Upper lobe of left lung (tissue), 6 donors: ENCODE measurements at regions not wholly inside any gene's neighbourhood (a gene's known extent, or its start where the extent isn't known, plus 50 kb on each side); places are given as distances from the start of the nearest gene placed in this dataset.
A peak's percentile ranks its signal among the peaks of the same experiment; 100 is the strongest.

ENCODE experiments used
- ATAC-seq, 2 donors: fragments of 200-7000 bp; cut with Tn5 transposase; one replicate each; pipeline ENCODE4 v1.9.1; 2022; ENCODE audit warnings: mild to moderate bottlenecking in 2 of 2, moderate library complexity in 2 of 2; ENCODE audit not compliant: low FRiP score in 2 of 2
- DNase-seq, 2 donors: peaks; one replicate each; pipeline ENCODE4 v3.0.0-alpha.2; 2019 to 2020
- H3K27ac ChIP-seq, 4 donors: fragments of 200-600 bp; sonication (generic); one replicate each; pipeline ENCODE4 v1.5.1; 2016 to 2019
- H3K27me3 ChIP-seq, 4 donors: fragments of 200-600 bp; sonication (generic); one replicate each; pipeline ENCODE4 v1.5.1; 2017 to 2019
- H3K36me3 ChIP-seq, 4 donors: fragments of 200-600 bp; sonication (generic); one replicate each; pipeline ENCODE4 v1.5.1; 2016 to 2019
- H3K4me1 ChIP-seq, 4 donors: fragments of 200-600 bp; sonication (generic); one replicate each; pipeline ENCODE4 v1.5.1; 2018 to 2019
- H3K4me3 ChIP-seq, 4 donors: fragments of 200-600 bp; sonication (generic); one replicate each; pipeline ENCODE4 v1.5.1; 2017 to 2019; ENCODE audit warnings: mild to moderate bottlenecking in 2 of 4, moderate library complexity in 1 of 4
- H3K9me3 ChIP-seq, 4 donors: fragments of 200-600 bp; sonication (generic); one replicate each; pipeline ENCODE4 v1.5.1; 2018 to 2019
- CTCF ChIP-seq, 6 experiments: fragments of 450-650 bp in 4 of 6; fragments of 200-600 bp in 2 of 6; sonication (generic) in 2 of 6; IDR thresholded peaks; one replicate each; pipeline ENCODE4 v1.5.1; 2016 to 2019; ENCODE audit warnings: antibody characterized with exemption in 6 of 6
- EP300 ChIP-seq, 4 donors: sonication (generic); formaldehyde crosslinking; IDR thresholded peaks; one replicate each; pipeline ENCODE4 v1.5.1; 2017; ENCODE audit warnings: antibody characterized with exemption in 4 of 4, control low read depth in 2 of 4
- POLR2A ChIP-seq, 4 donors: fragments of 450-650 bp; IDR thresholded peaks; one replicate each; pipeline ENCODE4 v1.5.1; 2016 to 2017; ENCODE audit warnings: antibody characterized with exemption in 4 of 4, mild to moderate bottlenecking in 2 of 4
- POLR2AphosphoS5 ChIP-seq, 2 donors: sonication (generic); formaldehyde crosslinking; IDR thresholded peaks; one replicate each; pipeline ENCODE4 v1.5.1; 2017; ENCODE audit warnings: antibody characterized with exemption in 2 of 2
- WGBS, 2 donors: methylation state at CpG; one replicate each; pipeline ENCODE4 v1.1.5; 2017 to 2018; 5-methylcytosine and 5-hydroxymethylcytosine counted together
- donor health status: DM: no; HTN: no; CAD: no; lungs with moderate emphysema.
- donor health status: DM: no; HTN: yes; CAD: no; lungs with severe emphysema.

DNA sequence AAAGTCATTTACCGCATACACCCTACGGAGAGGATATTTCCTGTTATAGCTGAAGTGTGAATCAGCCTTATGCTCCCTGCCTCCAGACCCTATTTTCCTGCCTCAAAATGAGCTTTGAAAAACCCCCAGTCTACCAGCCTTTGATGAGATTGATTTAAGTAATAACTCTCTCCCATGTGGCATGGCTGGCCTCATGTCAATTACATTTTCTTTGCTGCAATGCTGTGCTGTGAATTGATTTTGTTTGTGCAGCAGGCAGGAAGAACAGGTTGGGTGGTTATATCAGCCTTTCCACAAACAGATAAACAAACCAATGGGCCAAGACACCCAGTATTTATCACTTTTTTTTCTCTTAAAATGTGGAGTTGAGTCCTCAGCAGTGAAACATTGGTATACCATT lies 1105.5 kb upstream of the TMEM132C start:
- no peaks in the 10 kb centered on the region for H3K27me3 ChIP-seq
- DNase-seq (no peak), ATAC-seq (no peak)
- 78 to 95% methylated on average over 2 of the region's 2 CpGs for WGBS, 2 donors
- no peak for TF ChIP-seq EP300 (IDR thresholded peaks at IDR 0.05)
- TF ChIP-seq POLR2AphosphoS5 (IDR thresholded peaks at IDR 0.05): no peak
- no peak for TF ChIP-seq CTCF (IDR thresholded peaks at IDR 0.05)
- TF ChIP-seq POLR2A (IDR thresholded peaks at IDR 0.05): no peak
- peaks cover 0 to 3% (median 1%) of the 10 kb centered on the region in 4 donors for H3K4me1 ChIP-seq
- no peak overlapping the region for H3K27ac ChIP-seq
- no peaks in the 10 kb centered on the region for H3K36me3 ChIP-seq
- no peak overlapping the region for H3K4me3 ChIP-seq
- H3K9me3 ChIP-seq: no peaks in the 10 kb centered on the region

GRCh38 chr12:127162307-127162706 lies 1104.7 kb upstream of the TMEM132C start:
- 85 to 87% methylated on average over 2 of the region's 2 CpGs for WGBS, 2 donors
- no peak overlapping the region for H3K4me3 ChIP-seq
- ATAC-seq (no peak), DNase-seq (no peak)
- H3K27me3 ChIP-seq: no peaks in the 10 kb centered on the region
- H3K9me3 ChIP-seq: no peaks in the 10 kb centered on the region
- H3K4me1 ChIP-seq: peaks cover 0 to 5% (median 2%) of the 10 kb centered on the region in 4 donors
- no peaks in the 10 kb centered on the region for H3K36me3 ChIP-seq
- no peak overlapping the region for H3K27ac ChIP-seq
- TF ChIP-seq CTCF (IDR thresholded peaks at IDR 0.05) (no peak), POLR2AphosphoS5 (IDR thresholded peaks at IDR 0.05) (no peak), POLR2A (IDR thresholded peaks at IDR 0.05) (no peak), EP300 (IDR thresholded peaks at IDR 0.05) (no peak)

GRCh38 chr12:127162902-127163301 lies 1104.1 kb upstream of the TMEM132C start:
- Histone ChIP-seq H3K9me3 (no peaks in the 10 kb centered on the region), H3K27ac (peak overlapping the region in 2 of 4 donors; percentile 18 to 28), H3K27me3 (no peaks in the 10 kb centered on the region), H3K4me3 (no peak overlapping the region), H3K36me3 (no peaks in the 10 kb centered on the region), H3K4me1 (peaks cover 0 to 5% (median 2%) of the 10 kb centered on the region in 4 donors)
- ATAC-seq (peak in 1 of 2 donors; percentile 48), DNase-seq (no peak)
- 0 to 46% methylated on average over 1 of the region's 1 CpG for WGBS, 2 donors
- TF ChIP-seq POLR2AphosphoS5 (IDR thresholded peaks at IDR 0.05) (no peak), EP300 (IDR thresholded peaks at IDR 0.05) (no peak), CTCF (IDR thresholded peaks at IDR 0.05) (no peak), POLR2A (IDR thresholded peaks at IDR 0.05) (no peak)

DNA sequence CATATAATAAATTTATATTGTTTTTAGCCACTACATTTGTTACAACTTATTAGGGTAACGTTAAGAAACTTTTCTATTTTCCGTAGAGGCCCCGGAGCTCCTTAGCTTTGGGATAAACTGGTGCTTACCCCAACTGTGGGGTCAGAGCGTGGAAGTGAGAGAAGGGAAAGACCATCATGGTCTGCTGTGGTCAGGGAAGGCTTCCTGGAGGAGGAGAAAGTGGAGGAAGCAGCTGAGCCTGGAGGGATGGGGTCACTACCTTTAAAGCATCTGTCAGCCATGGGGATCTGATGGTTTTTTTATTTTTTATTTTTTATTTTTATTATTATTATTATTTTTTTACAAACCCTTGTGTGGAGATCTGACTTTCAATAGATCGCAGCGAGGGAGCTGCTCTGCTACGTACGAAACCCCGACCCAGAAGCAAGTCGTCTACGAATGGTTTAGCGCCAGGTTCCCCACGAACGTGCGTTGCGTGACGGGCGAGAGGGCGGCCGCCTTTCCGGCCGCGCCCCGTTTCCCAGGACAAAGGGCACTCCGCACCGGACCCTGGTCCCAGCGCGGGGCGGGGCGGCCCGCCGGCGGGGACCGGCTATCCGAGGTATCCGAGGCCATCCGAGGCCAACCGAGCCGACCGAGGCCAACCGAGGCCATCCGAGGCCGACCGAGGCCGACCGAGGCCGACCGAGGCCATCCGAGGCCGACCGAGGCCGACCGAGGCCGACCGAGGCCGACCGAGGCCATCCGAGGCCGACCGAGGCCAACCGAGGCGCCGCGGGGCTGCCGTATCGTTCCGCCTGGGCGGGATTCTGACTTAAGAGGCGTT lies 1101.2 kb upstream of the TMEM132C start:
- Histone ChIP-seq H3K4me1 (peaks cover 0 to 5% (median 2%) of the 10 kb centered on the region in 4 donors), H3K27ac (peak overlapping the region; percentile 68 to 83 (median 76)), H3K27me3 (no peaks in the 10 kb centered on the region), H3K4me3 (peak overlapping the region in 3 of 4 donors; percentile 34 to 54 (median 53)), H3K9me3 (no peaks in the 10 kb centered on the region), H3K36me3 (no peaks in the 10 kb centered on the region)
- peak; percentile 87 to 97 for DNase-seq
- peak in 1 of 2 donors; percentile 59 for TF ChIP-seq POLR2AphosphoS5 (IDR thresholded peaks at IDR 0.05)
- peak in 1 of 4 donors; percentile 27 for TF ChIP-seq POLR2A (IDR thresholded peaks at IDR 0.05)
- TF ChIP-seq EP300 (IDR thresholded peaks at IDR 0.05): peak in 3 of 4 donors; percentile 59 to 84 (median 80)
- no peak for TF ChIP-seq CTCF (IDR thresholded peaks at IDR 0.05)
- WGBS, 2 donors: 7 to 19% methylated on average over 24 to 53 of the region's 69 CpGs
- ATAC-seq: peak; percentile 93 to 96
